Skeletal muscle satellite cell (primary cell): ENCODE measurements at regions not wholly inside any gene's neighbourhood (a gene's known extent, or its start where the extent isn't known, plus 50 kb on each side); places are given as distances from the start of the nearest gene placed in this dataset.
"Not testable (repeated sequence)": the region's sequence is repeated elsewhere in the genome, so short reads cannot be mapped to it uniquely, and the experiment has no call there.

ENCODE experiments used
- H3K27me3 ChIP-seq: 2 replicates; pipeline ENCODE4 v1.7.0; 2013; ENCODE audit warnings: low read length; ENCODE audit not compliant: control insufficient read depth, insufficient read depth
- H3K36me3 ChIP-seq: 2 replicates; pipeline ENCODE4 v1.7.0; 2013; ENCODE audit warnings: mild to moderate bottlenecking, control low read depth, low read length; ENCODE audit not compliant: insufficient read depth
- H3K4me1 ChIP-seq: 2 replicates; pipeline ENCODE4 v1.7.0; 2013; ENCODE audit warnings: low read length; ENCODE audit not compliant: control insufficient read depth, insufficient read depth
- H3K4me2 ChIP-seq: 2 replicates; pipeline ENCODE4 v1.7.0; 2013; ENCODE audit warnings: mild to moderate bottlenecking, low read length
- H3K4me3 ChIP-seq: 2 replicates; pipeline ENCODE4 v1.7.0; 2013; ENCODE audit warnings: low read length
- H3K9ac ChIP-seq: 2 replicates; pipeline ENCODE4 v1.7.0; 2013; ENCODE audit warnings: mild to moderate bottlenecking, low read depth, low read length, moderate library complexity
- H3K9me3 ChIP-seq: replicated peaks from 2 replicates; pipeline ENCODE4 v1.7.0; 2013; ENCODE audit warnings: mild to moderate bottlenecking, control low read depth, low read length

DNA sequence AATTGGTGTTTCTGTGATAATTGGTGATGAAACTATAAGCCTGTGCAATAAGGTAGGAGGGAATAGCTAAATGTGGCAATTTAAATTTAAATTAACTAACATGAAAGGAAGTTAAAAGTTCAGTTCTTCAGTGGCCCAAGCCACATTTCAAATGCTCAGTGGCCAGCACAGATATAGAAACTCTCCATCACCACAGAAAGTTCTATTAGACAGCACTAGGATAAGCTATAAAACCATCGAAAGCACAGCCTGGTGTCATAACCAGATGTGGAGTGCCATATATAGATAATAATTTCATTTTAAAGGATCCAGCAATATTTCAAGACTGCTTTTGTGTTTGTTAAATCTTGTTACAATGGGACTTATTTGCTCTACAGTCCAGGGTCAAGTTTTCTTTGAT, 119.3 kb upstream of the NR3C2 start:
- Histone ChIP-seq H3K4me1 (no peaks in the 10 kb centered on the region), H3K27me3 (no peaks in the 10 kb centered on the region), H3K4me3 (no peak overlapping the region), H3K36me3 (no peaks in the 10 kb centered on the region), H3K9ac (no peak overlapping the region), H3K4me2 (no peak overlapping the region), H3K9me3 (no peaks in the 10 kb centered on the region)

DNA sequence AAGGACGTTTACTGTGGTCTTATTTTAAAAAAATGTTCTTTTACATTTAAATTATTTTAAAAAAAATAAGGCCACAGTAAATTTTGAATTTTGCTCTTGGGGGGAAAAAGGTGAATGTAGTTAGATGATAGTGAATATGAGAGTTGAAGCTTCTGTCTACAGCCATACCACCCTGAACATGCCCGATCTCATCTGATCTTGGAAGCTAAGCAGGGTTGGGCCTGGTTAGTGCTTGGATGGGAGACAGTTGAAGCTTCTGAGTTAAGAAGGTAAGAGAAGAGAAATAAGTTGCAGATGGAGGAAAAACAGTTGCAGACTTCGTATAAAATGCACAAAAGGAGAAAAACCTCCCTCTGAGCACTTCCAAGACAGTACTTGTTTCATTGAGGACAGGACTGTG, 115.6 kb upstream of the NR3C2 start:
- Histone ChIP-seq H3K4me3 (no peak overlapping the region), H3K4me2 (no peak overlapping the region), H3K9me3 (no peaks in the 10 kb centered on the region), H3K4me1 (no peaks in the 10 kb centered on the region), H3K9ac (no peak overlapping the region), H3K36me3 (no peaks in the 10 kb centered on the region), H3K27me3 (no peaks in the 10 kb centered on the region)

DNA sequence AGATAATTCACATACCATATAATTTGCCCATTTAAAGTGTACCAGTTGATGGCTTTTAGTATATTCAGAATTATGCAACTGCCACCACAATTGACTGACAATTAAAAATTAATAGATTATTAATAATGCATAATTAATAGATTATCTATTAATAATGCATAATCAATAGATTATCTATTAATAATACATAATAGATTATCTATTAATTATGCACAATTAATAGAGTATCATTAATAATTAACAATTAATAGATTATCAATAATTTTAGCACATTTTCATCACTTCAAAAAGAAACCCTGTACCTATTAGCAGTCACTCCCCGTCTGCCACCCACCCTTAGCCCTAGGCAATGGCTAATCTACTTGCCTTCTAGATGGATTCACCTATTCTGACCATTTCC, 108.6 kb upstream of the NR3C2 start:
- no peaks in the 10 kb centered on the region for H3K27me3 ChIP-seq
- H3K9me3 ChIP-seq = no peaks in the 10 kb centered on the region
- H3K36me3 ChIP-seq = no peaks in the 10 kb centered on the region
- no peak overlapping the region for H3K9ac ChIP-seq
- H3K4me1 ChIP-seq = no peaks in the 10 kb centered on the region
- no peak overlapping the region for H3K4me2 ChIP-seq
- H3K4me3 ChIP-seq = no peak overlapping the region

DNA sequence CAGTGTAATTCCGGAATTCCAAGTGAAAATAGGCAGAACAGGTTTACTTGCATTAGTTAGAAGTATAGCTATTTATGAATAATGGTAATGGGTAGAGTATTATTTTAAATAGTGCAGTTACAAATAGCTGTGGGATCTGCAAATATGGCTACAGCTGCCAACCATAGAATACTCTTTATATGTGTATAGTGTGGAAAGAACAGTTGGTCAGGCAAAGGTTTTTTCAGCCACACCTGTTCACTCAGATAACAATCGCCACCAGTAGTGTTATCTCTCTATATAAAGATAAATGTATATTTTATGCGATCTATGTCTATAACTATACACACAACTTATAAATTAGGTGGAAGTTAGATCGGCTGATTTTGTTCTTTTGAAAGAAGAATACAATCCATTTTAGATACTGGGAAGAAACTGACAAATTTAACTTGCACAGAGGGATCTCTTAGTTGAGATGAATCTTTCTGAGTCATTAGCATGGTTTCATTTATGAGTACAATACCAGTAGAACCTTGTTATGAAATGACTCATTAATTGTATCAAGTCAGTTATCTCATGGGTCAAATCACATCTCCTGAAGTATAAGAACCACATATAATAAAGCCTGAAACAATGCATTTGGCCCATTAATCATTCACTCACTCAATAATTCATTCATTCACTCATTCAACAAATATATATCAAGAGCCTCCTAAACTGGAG, 100.9 kb upstream of the NR3C2 start:
- H3K4me3 ChIP-seq = no peak overlapping the region
- H3K36me3 ChIP-seq = no peaks in the 10 kb centered on the region
- H3K9me3 ChIP-seq = no peaks in the 10 kb centered on the region
- no peak overlapping the region for H3K9ac ChIP-seq
- H3K4me2 ChIP-seq = no peak overlapping the region
- H3K4me1 ChIP-seq = no peaks in the 10 kb centered on the region
- no peaks in the 10 kb centered on the region for H3K27me3 ChIP-seq

DNA sequence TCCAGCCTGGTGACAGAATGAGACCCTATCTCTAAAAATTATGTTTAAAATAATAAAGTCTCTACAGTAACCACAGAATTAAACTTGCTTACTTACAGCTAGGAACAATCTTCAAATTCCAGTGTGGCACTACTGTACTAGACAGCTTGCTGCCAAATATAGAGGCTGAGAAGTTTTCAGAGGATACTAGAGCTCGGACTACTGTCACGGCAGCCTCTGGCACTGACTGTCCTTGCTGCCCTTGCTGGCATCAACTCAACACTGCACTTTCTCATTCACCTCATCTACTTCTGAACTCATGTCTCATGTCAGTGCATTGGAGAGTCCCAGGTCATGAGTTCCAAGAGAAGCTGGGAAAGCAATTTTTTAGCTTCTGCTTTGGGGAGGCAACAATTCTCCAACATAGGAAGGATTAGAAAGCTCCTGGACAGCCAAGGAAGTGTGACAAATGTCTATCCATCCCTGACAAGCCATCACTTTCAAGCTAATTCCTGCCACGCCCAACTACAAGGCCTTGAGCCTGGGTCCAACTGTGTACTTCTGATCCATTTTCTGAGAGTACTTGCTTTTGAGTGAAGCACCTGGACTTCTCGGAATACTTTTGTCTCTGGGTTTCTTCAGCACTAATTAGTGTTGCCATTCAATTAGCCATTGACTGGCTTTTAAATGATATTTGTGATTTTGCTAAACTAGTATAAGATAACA, 98.6 kb upstream of the NR3C2 start:
- no peak overlapping the region for H3K4me3 ChIP-seq
- H3K9ac ChIP-seq = no peak overlapping the region
- H3K4me2 ChIP-seq = no peak overlapping the region
- no peaks in the 10 kb centered on the region for H3K27me3 ChIP-seq
- H3K36me3 ChIP-seq = no peaks in the 10 kb centered on the region
- H3K4me1 ChIP-seq = no peaks in the 10 kb centered on the region
- no peaks in the 10 kb centered on the region for H3K9me3 ChIP-seq

DNA sequence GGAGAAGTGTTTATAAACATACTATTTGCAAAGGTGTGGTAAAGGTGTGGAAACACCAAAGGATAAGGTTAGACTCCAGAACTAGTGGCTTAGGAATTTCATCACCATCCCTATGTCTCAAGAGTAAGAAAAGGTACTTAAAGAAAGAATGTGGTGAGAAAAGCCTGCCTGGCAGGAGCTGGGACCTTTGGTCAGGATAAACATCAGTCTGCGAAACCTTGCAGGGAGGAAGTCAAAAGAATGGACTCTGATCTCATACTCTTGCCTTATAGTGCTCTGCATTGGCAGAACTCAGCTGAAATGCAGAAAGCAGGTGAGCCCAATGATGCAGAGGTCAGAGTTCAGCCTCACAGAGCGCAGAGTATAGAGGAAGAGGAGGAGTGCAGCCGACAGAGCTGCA, 97.2 kb upstream of the NR3C2 start:
- H3K27me3 ChIP-seq = no peaks in the 10 kb centered on the region
- H3K4me2 ChIP-seq = no peak overlapping the region
- H3K9ac ChIP-seq = no peak overlapping the region
- no peaks in the 10 kb centered on the region for H3K36me3 ChIP-seq
- no peaks in the 10 kb centered on the region for H3K4me1 ChIP-seq
- H3K9me3 ChIP-seq = no peaks in the 10 kb centered on the region
- no peak overlapping the region for H3K4me3 ChIP-seq

DNA sequence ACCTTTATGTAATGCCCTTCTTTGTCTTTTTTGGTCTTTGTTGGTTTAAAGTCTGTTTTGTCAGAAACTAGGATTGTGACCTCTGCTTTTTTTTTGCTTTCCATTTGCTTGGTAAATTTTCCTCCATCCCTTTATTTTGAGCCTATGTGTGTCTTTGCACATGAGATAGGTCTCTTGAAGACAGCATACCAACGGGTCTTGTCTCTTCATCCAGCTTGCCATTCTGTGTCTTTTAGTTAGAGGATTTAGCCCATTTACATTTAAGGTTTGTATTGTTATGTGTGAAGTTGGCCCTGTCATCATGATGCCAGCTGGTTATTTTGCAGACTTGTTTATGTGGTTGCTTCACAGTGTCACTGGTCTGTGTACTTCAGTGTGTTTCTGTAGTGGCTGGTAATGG, 91.6 kb upstream of the NR3C2 start:
- H3K9ac ChIP-seq, H3K4me3 ChIP-seq, H3K9me3 ChIP-seq: not testable (repeated sequence)

DNA sequence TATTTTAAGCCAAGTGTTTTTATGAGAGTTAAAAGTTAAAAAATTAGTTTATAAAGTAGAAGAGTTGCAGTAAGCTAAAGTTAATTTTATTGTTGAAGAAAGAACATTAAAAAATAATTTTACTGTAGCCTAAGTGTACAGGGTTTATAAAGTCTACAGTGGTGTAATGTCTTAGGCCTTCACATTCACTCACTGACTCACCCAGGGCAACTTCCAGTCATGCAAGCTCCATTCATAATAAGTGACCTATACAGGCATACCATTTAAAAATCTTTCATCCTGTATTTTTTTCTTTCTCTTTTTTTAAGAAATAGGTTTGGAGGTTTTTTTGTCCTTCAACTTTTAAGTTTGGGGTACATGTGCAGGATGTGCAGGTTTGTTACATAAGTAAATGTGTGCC, 87.9 kb upstream of the NR3C2 start:
- Histone ChIP-seq H3K4me1 (no peaks in the 10 kb centered on the region), H3K4me3 (no peak overlapping the region), H3K9me3 (no peaks in the 10 kb centered on the region), H3K27me3 (no peaks in the 10 kb centered on the region), H3K9ac (no peak overlapping the region), H3K4me2 (no peak overlapping the region), H3K36me3 (no peaks in the 10 kb centered on the region)

More for the DNA sequence above, 91.6 kb upstream of the NR3C2 start:
- not testable (repeated sequence) for H3K4me2 ChIP-seq, H3K27me3 ChIP-seq, H3K36me3 ChIP-seq, H3K4me1 ChIP-seq

DNA sequence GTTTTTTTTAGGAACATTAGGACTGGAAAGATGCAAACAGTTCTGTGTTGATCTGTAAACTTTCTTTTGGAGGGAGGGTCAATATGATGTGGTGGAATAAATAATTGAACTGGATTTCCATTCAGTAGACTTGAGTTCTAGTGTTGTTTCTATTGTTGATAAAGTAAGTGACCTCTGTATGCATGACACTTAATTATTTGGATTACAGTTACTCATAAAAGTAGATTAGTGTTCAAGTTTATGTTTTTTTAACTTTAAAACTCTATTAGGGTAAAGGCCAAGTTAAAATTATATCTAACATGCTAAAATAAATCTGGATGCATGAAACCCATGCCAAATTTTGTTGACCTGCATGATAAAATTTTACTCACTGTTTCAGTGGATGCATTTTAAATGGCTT, 85.4 kb upstream of the NR3C2 start:
- Histone ChIP-seq H3K9me3 (no peaks in the 10 kb centered on the region), H3K4me3 (no peak overlapping the region)

DNA sequence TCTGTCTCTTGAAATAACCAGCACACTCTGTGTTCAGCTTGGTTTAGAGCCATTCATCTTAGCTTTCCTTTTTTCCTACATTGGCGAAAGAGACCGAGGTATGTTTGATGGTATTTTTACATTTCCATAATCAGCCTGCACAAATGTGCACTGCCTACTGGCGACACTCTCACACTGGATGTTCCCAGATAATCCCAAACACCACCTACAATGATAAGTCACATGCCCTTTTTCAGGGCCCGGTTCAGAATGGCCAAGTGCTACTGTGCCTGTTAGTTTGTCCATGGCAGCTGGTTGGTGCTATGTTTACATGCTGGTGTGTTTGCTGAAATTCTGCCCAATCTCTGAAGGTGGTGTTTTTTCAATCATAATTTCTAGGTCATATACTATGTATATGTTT, 80.8 kb upstream of the NR3C2 start:
- Histone ChIP-seq H3K27me3 (no peaks in the 10 kb centered on the region), H3K4me2 (no peak overlapping the region), H3K4me3 (no peak overlapping the region), H3K9me3 (no peaks in the 10 kb centered on the region), H3K9ac (no peak overlapping the region), H3K36me3 (no peaks in the 10 kb centered on the region), H3K4me1 (no peaks in the 10 kb centered on the region)

More for the DNA sequence above, 85.4 kb upstream of the NR3C2 start:
- Histone ChIP-seq H3K27me3 (no peaks in the 10 kb centered on the region), H3K36me3 (no peaks in the 10 kb centered on the region), H3K9ac (no peak overlapping the region), H3K4me2 (no peak overlapping the region), H3K4me1 (no peaks in the 10 kb centered on the region)

DNA sequence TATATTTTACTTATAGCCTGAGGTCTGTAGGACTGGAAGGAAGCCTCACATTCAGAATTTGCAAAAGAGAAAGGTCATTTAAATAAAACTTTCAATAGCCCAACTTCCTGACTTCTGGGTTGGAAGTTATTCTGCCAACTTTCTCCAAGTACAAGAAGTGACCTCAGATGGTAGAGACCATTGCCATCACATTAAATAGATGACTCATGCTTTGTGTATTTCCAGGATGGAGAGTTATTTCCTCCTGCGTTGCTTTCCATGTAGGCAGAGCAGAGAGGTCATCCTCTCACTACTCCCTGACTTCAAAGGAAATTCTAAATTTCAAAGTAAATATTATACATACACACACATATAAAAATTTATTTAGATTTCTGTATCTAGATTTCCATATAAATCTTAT, 73.0 kb upstream of the NR3C2 start:
- H3K4me1 ChIP-seq = peaks cover 25% of the 10 kb centered on the region
- H3K4me3 ChIP-seq = peak overlapping the region; percentile 22
- no peaks in the 10 kb centered on the region for H3K9me3 ChIP-seq
- H3K9ac ChIP-seq = no peak overlapping the region
- H3K4me2 ChIP-seq = no peak overlapping the region
- H3K36me3 ChIP-seq = no peaks in the 10 kb centered on the region
- H3K27me3 ChIP-seq = no peaks in the 10 kb centered on the region

DNA sequence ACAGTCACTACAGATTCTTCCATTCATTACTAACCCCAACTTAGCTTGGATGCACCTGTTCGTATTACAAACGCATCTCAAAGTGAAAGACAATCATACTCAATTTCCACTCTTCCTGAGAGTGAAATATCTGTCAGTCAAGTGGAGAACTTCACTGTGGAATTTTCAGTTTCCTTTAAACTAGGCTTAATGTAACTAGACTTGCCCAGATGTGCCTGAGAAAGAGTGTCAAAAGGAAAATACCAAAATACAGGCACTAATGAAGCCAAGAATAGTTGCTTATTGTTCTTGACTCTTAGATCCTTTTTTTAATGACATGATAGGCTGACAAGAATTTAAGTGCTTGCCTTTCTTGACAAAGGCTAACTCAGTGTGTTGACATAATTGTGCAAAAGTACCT, 72.4 kb upstream of the NR3C2 start:
- H3K4me3 ChIP-seq = peak overlapping the region; percentile 34

More for the DNA sequence above, 72.4 kb upstream of the NR3C2 start:
- H3K4me1 ChIP-seq = peaks cover 25% of the 10 kb centered on the region
- H3K9ac ChIP-seq = no peak overlapping the region
- H3K36me3 ChIP-seq = no peaks in the 10 kb centered on the region
- H3K4me2 ChIP-seq = peak overlapping the region; percentile 29
- no peaks in the 10 kb centered on the region for H3K9me3 ChIP-seq
- no peaks in the 10 kb centered on the region for H3K27me3 ChIP-seq
